8988T (cell line): ENCODE measurements at regions not wholly inside any gene's neighbourhood (a gene's known extent, or its start where the extent isn't known, plus 50 kb on each side); places are given as distances from the start of the nearest gene placed in this dataset.
"Not testable (repeated sequence)": the region's sequence is repeated elsewhere in the genome, so short reads cannot be mapped to it uniquely, and the experiment has no call there.

ENCODE experiments used
- DNase-seq: peaks from one replicate; pipeline ENCODE4 v3.0.0; 2011

DNA sequence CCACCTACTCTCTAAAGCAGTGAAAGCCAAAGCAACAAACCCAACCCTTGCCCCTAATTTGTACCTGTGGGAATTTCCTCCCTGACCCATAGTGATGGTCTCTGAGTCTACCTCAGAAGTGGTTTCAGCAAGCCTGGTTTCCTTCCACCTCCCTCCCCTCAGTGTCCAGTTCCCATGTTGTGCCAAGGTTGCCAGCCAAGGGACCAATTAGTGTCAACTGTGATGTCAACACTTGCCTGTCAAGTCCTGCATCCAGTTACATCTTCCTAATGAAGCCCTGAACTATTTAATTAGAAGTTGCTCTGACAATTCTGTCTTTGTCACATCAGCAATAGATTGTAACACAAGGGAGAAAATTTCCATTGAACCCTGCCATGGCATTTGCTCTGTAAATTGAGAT lies 194.4 kb upstream of the CCDC196 start:
- no peak for DNase-seq

DNA sequence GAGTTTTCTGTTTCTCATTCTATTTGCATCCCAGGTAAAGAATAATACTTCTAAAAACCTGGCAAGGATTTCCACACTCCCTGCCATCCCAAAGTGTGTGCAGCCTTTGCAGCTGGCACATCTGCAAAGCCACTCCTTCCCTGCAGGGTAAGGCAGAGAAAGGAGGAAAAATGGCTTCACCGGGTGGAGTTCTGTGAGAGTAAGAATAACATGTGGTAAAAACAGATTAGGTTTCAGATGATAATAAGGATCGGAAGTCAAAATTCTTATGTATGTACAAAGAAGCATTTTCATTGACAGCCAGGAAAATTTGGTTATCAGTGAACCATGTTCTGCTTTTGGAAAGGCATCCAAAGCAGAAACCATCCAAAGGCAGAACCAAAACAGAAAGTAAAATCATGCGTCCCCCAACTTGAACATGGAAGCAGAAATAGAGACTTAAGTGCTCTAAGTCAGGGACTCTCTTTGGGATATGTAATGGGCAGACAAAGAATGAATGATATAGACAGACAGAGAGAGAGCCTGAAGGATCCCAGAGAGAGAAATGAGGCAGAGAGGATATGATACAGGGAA lies 192.6 kb upstream of the CCDC196 start:
- DNase-seq, result no peak

GRCh38 chr14:66295386-66295785 lies 190.8 kb upstream of the CCDC196 start:
- no peak for DNase-seq

- DNase-seq, result no peak
Observed at GRCh38 chr14:66300886-66301285, 185.3 kb upstream of the CCDC196 start.

DNA sequence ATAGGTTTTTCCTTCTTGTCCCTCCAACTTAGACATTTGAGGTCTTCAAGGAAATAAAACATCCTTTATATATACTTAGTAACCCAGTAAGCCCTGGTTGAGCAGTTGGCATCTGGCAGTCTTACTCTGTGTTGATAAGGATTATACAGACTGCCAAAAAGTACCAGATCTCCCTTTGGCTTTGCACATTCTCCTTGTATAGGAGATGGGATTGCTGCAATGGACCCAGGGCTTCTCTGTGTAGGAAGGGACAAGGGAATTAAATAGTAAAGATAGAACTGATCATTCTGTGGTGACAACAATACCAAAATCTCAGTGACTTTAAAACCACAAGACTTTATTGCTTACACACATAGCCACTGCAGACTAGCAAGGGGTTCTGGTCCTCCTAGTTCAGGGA lies 180.1 kb upstream of the CCDC196 start:
- no peak for DNase-seq

DNA sequence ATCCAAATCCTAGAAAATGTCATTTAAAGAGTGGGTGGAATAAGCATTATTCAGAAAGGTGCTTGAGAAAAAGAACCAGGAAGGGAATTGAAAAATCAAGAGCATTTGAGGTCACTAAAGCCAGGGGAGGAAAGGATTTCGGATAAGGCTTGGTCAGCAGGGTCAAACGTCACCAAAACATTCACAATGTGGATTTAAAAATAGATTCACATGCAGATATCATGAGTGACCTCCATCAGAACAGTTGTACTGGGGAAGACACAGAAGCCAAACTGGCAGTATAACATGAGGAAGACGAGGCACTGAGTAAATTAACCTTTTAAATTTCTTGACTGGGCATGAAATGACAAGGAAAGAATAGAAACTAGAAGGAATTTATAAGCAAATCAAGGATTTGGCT lies 175.1 kb upstream of the CCDC196 start:
- DNase-seq, result no peak

GRCh38 chr14:66311990-66312389 lies 174.2 kb upstream of the CCDC196 start:
- no peak for DNase-seq

DNA sequence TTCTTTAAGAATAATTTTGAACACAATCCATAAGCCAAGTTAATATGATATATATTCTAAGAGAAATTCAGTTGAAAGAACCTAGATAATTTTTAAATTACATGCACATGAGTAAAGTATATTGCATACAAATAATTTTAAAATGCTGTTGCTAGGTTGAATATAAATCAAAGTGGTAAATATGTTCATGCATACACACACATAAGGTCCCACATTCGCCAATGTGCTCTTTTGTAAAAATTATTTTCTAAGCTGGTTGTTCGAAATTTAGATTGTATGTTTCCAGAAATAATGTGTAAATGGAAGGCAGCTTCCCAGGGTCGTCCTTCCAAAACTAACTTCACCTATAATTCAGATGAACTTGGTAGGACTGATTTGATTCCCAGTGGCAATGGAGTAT lies 173.7 kb upstream of the CCDC196 start:
- DNase-seq, result no peak

DNA sequence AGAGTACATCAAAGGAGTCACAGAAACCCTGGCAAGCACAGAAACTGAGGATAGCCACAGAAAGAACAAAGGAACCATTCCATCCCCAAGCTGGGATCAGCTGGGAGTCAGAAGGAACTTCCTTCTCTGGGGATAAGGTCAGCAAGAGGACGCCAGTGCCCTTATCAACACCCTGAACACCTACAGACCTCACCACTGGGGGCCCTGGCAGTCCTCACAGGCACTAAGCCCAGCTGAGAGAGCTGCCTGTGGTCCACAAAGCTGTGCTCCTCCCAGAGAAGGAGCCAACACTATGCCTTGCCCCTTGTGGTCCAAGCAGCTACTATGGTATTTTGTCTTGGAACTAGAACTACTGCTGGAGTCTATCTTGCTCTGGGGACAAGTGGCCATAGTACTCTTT lies 171.1 kb upstream of the CCDC196 start:
- no peak for DNase-seq

GRCh38 chr14:66315548-66315947 lies 170.6 kb upstream of the CCDC196 start:
- DNase-seq, result no peak

DNA sequence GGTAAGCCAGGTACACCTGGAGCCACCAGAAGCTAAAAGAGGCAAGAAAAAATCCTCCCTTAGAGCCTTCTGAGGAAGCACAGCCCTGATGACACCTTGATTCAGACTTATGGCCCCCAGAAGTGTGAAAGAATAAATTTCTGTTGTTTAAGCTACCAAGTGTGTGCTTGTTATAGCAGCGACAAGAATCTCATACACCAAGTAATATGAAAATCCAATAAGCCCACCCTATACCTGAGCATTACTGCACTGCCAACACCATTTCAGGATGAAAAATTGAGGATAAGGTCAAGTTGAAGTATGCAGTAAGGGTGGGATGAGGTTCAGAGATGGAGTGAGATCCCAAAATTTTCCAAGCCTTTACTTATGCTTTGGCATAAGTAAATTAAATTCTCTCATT lies 163.6 kb upstream of the CCDC196 start:
- DNase-seq, result no peak

- no peak for DNase-seq
Observed at GRCh38 chr14:66330228-66330627, 155.9 kb upstream of the CCDC196 start.

DNA sequence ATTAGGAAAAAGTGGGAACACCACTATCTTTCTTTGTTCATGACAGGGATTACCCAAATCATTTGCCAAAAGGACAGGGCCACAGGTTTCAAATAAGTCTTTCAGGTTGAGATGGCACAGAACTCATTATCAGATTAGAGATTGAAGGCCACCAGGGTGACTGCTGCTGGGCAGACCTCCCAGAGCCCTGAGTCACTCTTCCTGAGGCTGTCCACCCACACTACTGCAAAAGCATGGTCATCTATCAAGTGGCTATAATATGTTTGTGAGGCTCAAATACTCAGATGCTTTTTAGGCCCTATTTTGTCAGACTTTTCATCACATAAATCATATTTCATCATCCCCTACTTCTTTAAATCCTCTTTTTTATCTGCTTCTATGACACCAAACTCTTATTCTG lies 155.3 kb upstream of the CCDC196 start:
- no peak for DNase-seq

- DNase-seq, result not testable (repeated sequence)
Observed at GRCh38 chr14:66333293-66333692, 152.9 kb upstream of the CCDC196 start.

GRCh38 chr14:66341239-66341638 lies 144.9 kb upstream of the CCDC196 start:
- DNase-seq, result no peak

GRCh38 chr14:66345986-66346385 lies 140.2 kb upstream of the CCDC196 start:
- no peak for DNase-seq

- no peak for DNase-seq
Observed at GRCh38 chr14:66351310-66351709, 134.9 kb upstream of the CCDC196 start.

DNA sequence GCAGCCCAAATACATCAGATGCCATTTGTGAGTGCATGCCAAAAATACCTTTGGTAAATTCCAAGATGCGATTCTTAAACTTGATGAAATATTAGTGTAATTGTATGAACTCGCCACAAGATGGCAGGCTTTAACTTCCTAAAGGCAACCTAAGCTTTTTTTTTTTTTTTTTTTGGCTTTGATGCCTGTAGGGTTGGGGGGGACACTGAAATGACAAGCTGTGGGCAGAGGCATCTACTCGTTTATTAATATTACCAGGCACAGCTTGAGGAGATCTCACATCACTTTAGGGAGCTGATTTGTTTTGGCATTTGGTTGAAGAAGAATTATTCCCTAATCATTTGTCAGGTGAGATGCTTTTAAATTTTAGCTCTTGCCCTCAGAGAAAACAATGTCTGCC lies 126.7 kb upstream of the CCDC196 start:
- peak; percentile 18 for DNase-seq

DNA sequence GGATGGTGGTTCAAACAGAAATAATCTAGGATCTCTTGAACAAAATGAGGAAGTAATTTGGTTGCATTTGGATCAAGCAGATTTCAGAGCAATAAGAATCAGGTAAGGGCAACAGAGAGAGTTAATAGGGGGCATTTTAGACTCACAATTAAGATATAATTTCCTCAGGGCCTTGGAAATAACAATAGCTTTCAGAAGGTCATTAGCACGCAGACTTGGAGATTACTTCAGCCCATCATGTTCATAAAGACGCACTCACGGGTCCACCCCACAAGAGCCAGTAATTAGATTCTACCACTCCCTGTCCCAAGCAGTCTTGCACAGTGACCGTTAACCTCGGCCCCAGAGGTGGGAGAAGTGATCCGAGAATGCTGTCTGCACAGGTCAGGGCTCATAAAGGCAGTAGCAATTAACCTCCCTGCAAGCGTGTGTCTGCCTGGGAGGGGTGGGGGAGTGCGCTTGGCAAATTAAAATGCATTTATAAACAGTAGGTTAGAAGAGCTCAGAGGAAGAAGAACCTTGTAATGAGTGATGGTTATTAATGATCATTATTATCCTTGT lies 125.7 kb upstream of the CCDC196 start:
- DNase-seq, result no peak

DNA sequence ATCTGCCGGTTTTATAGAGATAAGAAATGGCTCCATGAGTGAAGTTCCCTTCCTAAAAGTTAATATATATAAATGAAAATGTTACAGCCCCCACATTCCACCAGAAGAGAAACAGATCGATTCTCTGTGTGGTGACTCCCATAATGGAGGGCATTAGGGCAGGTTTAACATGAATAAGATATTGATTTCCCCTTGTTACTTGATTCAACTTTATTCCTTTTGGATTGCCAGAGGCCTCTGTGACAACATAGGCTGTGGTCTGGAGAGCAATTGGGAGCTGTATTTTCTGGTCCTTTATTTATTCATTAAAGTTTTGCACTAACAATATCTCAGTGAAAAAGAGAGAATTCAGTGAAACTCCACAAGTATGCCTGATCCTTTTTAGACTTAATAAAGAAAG lies 125.2 kb upstream of the CCDC196 start:
- DNase-seq, result no peak

- no peak for DNase-seq
Observed at GRCh38 chr14:66365388-66365787, 120.8 kb upstream of the CCDC196 start.

DNA sequence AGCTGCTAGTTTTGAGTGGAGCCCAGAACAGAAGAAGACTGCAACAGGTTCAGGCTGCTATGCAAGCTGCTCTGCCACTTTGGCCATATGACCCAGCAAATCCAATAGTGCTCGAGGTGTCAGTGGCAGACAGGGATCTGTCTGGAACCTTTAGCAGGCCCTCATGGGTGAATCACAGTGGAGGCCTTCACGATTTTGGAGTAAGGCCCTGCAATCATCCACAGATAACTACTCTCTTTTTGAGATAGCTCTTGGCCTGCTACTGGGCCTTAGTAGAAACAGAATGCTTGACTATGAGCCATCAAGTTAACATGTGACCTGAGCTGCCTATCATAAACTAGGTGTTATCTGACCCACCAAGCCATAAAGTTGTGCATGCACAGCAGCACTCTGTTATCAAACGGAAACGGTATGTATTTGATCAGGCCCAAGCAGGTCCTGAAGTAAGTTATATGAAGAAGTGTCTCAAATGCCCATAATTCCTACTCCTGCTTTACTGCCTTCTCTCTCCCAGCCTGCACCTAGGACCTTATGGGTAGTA lies 116.9 kb upstream of the CCDC196 start:
- no peak for DNase-seq

GRCh38 chr14:66371776-66372175 lies 114.4 kb upstream of the CCDC196 start:
- DNase-seq, result no peak

DNA sequence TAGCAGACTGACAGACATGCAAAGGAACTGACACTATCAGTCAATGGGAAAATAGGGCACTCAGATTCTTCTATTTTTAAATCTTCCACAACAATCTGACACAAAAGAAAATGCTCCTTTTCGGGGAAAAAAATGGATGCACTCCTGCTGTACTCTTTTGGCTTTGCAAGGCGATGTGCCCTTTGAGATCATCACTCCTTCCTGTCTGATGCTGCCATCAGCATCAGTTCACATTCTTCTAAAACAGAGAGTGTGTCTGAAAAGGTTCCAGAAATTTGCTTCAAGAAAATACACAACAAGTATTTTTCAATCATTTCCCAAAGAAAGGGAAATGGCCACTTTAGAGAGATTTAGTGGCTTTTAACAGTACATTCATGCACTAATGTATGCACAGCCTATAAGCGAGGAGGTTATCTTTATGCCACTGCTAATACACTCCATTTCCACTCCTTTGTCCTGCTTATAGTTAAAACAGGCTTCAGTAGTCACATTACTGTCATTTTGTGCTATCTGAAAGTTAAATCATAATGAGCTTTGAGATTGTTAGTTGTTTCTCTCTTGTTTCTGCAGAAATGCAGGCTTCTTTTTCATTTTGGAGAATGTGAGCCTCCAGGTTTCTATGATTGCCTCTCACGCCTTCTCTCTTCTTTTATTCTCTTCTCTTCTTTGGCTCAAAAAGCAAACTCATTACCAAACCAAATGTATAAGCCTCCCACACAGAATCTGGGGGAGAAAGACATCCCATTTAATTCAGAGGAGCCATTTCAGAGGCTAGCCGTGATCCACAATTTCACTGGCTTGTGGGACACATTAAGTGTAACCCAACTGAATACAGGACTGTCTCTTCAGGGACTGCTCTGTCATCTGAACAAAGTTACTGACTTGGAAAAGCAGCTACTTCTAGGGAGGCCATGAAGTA lies 110.9 kb upstream of the CCDC196 start:
- DNase-seq, result no peak
